DND-41 (cell line): ENCODE measurements at regions not wholly inside any gene's neighbourhood (a gene's known extent, or its start where the extent isn't known, plus 50 kb on each side); places are given as distances from the start of the nearest gene placed in this dataset.

Experiments used
- ATAC-seq: fragments of 200-7000 bp; cut with Tn5 transposase; 3 replicates; pipeline ENCODE4 v1.9.1; 2021; ENCODE audit warnings: low read depth; ENCODE audit not compliant: insufficient read depth
- DNase-seq: peaks from one replicate; pipeline ENCODE4 v3.0.0-alpha.2; 2020
- H2AFZ ChIP-seq: 2 replicates; pipeline ENCODE4 v1.6.0; 2012; ENCODE audit warnings: low read depth, low read length
- H3K27ac ChIP-seq: 2 replicates; pipeline ENCODE4 v1.5.1; 2012; ENCODE audit warnings: low read length, inconsistent platforms
- H3K27me3 ChIP-seq: fragments of 200-600 bp; sonication (generic); 2 replicates; pipeline ENCODE4 v1.6.0; 2012; ENCODE audit warnings: low read length, mild to moderate bottlenecking, inconsistent platforms; ENCODE audit not compliant: insufficient read depth, poor library complexity
- H3K36me3 ChIP-seq: 2 replicates; pipeline ENCODE4 v1.5.1; 2012; ENCODE audit warnings: low read length, inconsistent platforms; ENCODE audit not compliant: insufficient read depth
- H3K4me1 ChIP-seq: 2 replicates; pipeline ENCODE4 v1.5.1; 2012; ENCODE audit warnings: mild to moderate bottlenecking, low read length; ENCODE audit not compliant: insufficient read depth
- H3K4me2 ChIP-seq: 2 replicates; pipeline ENCODE4 v1.6.0; 2012; ENCODE audit warnings: mild to moderate bottlenecking, moderate library complexity, low read length, inconsistent platforms; ENCODE audit not compliant: insufficient read depth
- H3K4me3 ChIP-seq, 2 experiments: fragments of 200-600 bp in 1 of 2; shearing (Covaris generic) in 1 of 2; 2 replicates each; pipeline ENCODE4 v1.5.1; 2012 to 2016; ENCODE audit warnings: inconsistent platforms in 2 of 2, low read length in 2 of 2, mild to moderate bottlenecking in 2 of 2, low read depth in 1 of 2, moderate library complexity in 1 of 2
- H3K79me2 ChIP-seq: 2 replicates; pipeline ENCODE4 v1.6.0; 2012; ENCODE audit warnings: low read length, inconsistent platforms; ENCODE audit not compliant: insufficient read depth
- H3K9ac ChIP-seq: 2 replicates; pipeline ENCODE4 v1.6.0; 2012; ENCODE audit warnings: low read depth, mild to moderate bottlenecking, inconsistent platforms, low read length, moderate library complexity
- H3K9me3 ChIP-seq: 2 replicates; pipeline ENCODE4 v1.5.1; 2012; ENCODE audit warnings: low read length, moderate library complexity, mild to moderate bottlenecking, inconsistent platforms; ENCODE audit not compliant: insufficient read depth, severe bottlenecking
- H4K20me1 ChIP-seq: 2 replicates; pipeline ENCODE4 v1.6.0; 2012; ENCODE audit warnings: low read length; ENCODE audit not compliant: insufficient read depth
- CTCF ChIP-seq: IDR thresholded peaks from 2 replicates; pipeline ENCODE4 v1.5.1; 2012; ENCODE audit warnings: borderline replicate concordance, low read length, moderate library complexity, mild to moderate bottlenecking; ENCODE audit not compliant: poor library complexity, severe bottlenecking; ENCODE audit errors: extremely low read depth
- EZH2 ChIP-seq: IDR thresholded peaks from 3 replicates; pipeline ENCODE4 v1.6.1; 2012; ENCODE audit warnings: borderline replicate concordance, low read depth, mild to moderate bottlenecking, moderate library complexity, low read length, inconsistent platforms; ENCODE audit not compliant: severe bottlenecking

GRCh38 chr3:174775603-174776002 is 83.5 kb upstream of the NAALADL2 start:
- Histone ChIP-seq H4K20me1 (no peaks in the 10 kb centered on the region), H3K27ac (no peak overlapping the region)
- DNase-seq = no peak

DNA sequence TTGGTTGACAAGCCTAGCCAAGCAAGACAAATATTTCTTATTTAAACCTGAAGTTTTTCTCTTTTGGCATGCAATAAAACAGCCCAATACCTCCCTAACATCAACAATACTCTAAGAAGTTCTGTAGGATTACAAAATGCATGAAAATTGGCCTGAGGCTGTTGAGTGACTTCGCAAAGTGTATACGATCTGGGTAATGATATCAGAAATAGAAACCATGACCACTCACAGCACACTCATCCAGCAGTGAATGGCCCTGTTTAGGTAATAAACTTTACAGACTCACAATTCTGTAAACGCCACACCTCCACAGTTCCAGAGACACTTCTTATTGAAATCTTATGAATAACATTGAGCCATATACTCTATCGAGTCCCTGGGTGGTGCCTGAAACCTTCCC is 83.0 kb upstream of the NAALADL2 start:
- H3K4me3 ChIP-seq = no peak overlapping the region
- TF ChIP-seq EZH2 (no peak), CTCF (no peak)
- H4K20me1 ChIP-seq = no peaks in the 10 kb centered on the region
- no peak for DNase-seq
- no peaks in the 10 kb centered on the region for H3K79me2 ChIP-seq
- no peaks in the 10 kb centered on the region for H3K4me1 ChIP-seq
- H2AFZ ChIP-seq = no peak overlapping the region
- H3K27me3 ChIP-seq = no peaks in the 10 kb centered on the region
- H3K27ac ChIP-seq = no peak overlapping the region
- no peak for ATAC-seq
- H3K36me3 ChIP-seq = no peaks in the 10 kb centered on the region
- no peak overlapping the region for H3K9ac ChIP-seq
- no peak overlapping the region for H3K4me2 ChIP-seq
- H3K9me3 ChIP-seq = no peaks in the 10 kb centered on the region

More at GRCh38 chr3:174775603-174776002, 83.5 kb upstream of the NAALADL2 start:
- no peak overlapping the region for H3K9ac ChIP-seq
- no peaks in the 10 kb centered on the region for H3K79me2 ChIP-seq
- no peaks in the 10 kb centered on the region for H3K9me3 ChIP-seq
- no peaks in the 10 kb centered on the region for H3K27me3 ChIP-seq
- no peaks in the 10 kb centered on the region for H3K4me1 ChIP-seq
- H3K4me3 ChIP-seq = no peak overlapping the region
- no peak overlapping the region for H2AFZ ChIP-seq
- no peak for ATAC-seq
- H3K36me3 ChIP-seq = no peaks in the 10 kb centered on the region
- no peak overlapping the region for H3K4me2 ChIP-seq
- no peak for TF ChIP-seq CTCF
- no peak for TF ChIP-seq EZH2

DNA sequence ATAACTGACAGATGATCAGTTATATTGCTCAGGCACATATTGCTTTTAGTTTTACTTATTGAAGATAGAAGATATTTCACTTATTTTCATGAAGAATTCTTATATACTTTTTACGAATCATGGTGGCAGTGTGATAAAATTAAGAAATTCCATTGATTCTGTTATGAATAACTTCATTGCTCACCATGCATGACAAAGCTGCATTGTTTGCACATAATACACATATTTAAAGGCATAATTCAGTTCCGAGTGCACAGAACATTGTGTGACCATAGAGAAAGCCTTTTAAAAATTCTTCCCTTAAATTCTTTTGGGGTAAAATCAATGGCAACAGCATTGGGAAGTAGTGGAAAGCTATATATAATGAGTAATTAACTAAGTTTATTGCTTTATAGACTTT is 82.5 kb upstream of the NAALADL2 start:
- H3K4me3 ChIP-seq = no peak overlapping the region
- ATAC-seq (no peak), DNase-seq (no peak)
- no peak overlapping the region for H2AFZ ChIP-seq
- H3K36me3 ChIP-seq = no peaks in the 10 kb centered on the region
- no peaks in the 10 kb centered on the region for H3K4me1 ChIP-seq
- no peak for TF ChIP-seq EZH2
- TF ChIP-seq CTCF = no peak
- no peaks in the 10 kb centered on the region for H3K79me2 ChIP-seq
- no peak overlapping the region for H3K4me2 ChIP-seq
- H3K27me3 ChIP-seq = no peaks in the 10 kb centered on the region
- no peak overlapping the region for H3K9ac ChIP-seq
- no peaks in the 10 kb centered on the region for H4K20me1 ChIP-seq
- no peaks in the 10 kb centered on the region for H3K9me3 ChIP-seq
- H3K27ac ChIP-seq = no peak overlapping the region

DNA sequence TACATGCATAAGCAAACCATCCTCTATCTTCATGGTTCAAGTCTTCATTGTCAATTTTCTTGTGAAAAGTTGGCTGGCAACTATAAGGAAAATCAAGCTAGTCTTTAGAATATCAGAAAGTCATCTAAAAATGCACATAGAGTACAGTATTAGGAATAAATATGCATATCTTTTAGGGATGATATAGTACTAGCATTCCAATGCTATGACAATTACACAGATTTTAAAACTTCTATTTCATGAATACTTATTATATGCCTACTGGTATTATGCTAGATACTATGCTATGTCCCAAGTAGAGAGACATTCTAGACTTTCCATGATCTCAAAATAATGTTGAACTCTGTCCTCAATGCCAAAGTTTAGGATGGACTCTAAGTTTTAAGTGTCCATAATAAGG is 81.3 kb upstream of the NAALADL2 start:
- Histone ChIP-seq H3K9me3 (no peaks in the 10 kb centered on the region), H3K27me3 (no peaks in the 10 kb centered on the region), H3K9ac (no peak overlapping the region), H3K36me3 (no peaks in the 10 kb centered on the region), H4K20me1 (no peaks in the 10 kb centered on the region), H3K27ac (no peak overlapping the region), H2AFZ (no peak overlapping the region), H3K4me1 (no peaks in the 10 kb centered on the region), H3K4me3 (no peak overlapping the region), H3K79me2 (no peaks in the 10 kb centered on the region), H3K4me2 (no peak overlapping the region)
- DNase-seq (no peak), ATAC-seq (no peak)
- TF ChIP-seq EZH2 (no peak), CTCF (no peak)
